Esophagus muscularis mucosa (tissue), 4 donors: ENCODE measurements at regions not wholly inside any gene's neighbourhood (a gene's known extent, or its start where the extent isn't known, plus 50 kb on each side); places are given as distances from the start of the nearest gene placed in this dataset.

Experiments
- DNase-seq: peaks from one replicate; pipeline ENCODE4 v3.0.0-alpha.2; 2017; ENCODE audit errors: extremely low spot score
- H3K27ac ChIP-seq, 4 donors: fragments of 200-600 bp; sonication (generic); replicated peaks in 1 of 4; 1 replicate in 3 of 4; 2 replicates in 1 of 4; pipeline ENCODE4 v1.5.1; 2016 to 2019; ENCODE audit warnings: mild to moderate bottlenecking in 1 of 4
- H3K27me3 ChIP-seq, 4 donors: fragments of 200-600 bp; sonication (generic); one replicate each; pipeline versions ENCODE4 v1.5.1 to v1.6.0; 2016 to 2019
- H3K36me3 ChIP-seq, 4 donors: fragments of 200-600 bp; sonication (generic); one replicate each; pipeline ENCODE4 v1.5.1; 2016 to 2019
- H3K4me1 ChIP-seq, 4 donors: fragments of 200-600 bp; sonication (generic); one replicate each; pipeline ENCODE4 v1.5.1; 2016 to 2019
- H3K4me3 ChIP-seq, 4 donors: fragments of 200-600 bp; sonication (generic); 1 replicate in 2 of 4; 2 replicates in 2 of 4; pipeline ENCODE4 v1.5.1; 2016 to 2019; ENCODE audit warnings: mild to moderate bottlenecking in 4 of 4, moderate library complexity in 1 of 4
- H3K9me3 ChIP-seq, 4 donors: fragments of 200-600 bp; sonication (generic); 1 replicate in 3 of 4; 2 replicates in 1 of 4; pipeline ENCODE4 v1.5.1; 2016 to 2019
- CTCF ChIP-seq, 3 experiments: fragments of 200-600 bp in 2 of 3; fragments of 450-650 bp in 1 of 3; sonication (generic) in 2 of 3; IDR thresholded peaks; one replicate each; pipeline ENCODE4 v1.5.1; 2017 to 2019; ENCODE audit warnings: antibody characterized with exemption in 3 of 3, mild to moderate bottlenecking in 2 of 3, moderate library complexity in 1 of 3
- EP300 ChIP-seq: sonication (generic); formaldehyde crosslinking; IDR thresholded peaks from one replicate; pipeline ENCODE4 v1.6.1; 2017; ENCODE audit warnings: antibody characterized with exemption
- POLR2A ChIP-seq: fragments of 450-650 bp; IDR thresholded peaks from one replicate; pipeline ENCODE4 v1.6.1; 2017; ENCODE audit warnings: antibody characterized with exemption, moderate library complexity, mild to moderate bottlenecking, low read depth
- POLR2AphosphoS5 ChIP-seq, 2 donors: sonication (generic); formaldehyde crosslinking; IDR thresholded peaks; one replicate each; pipeline ENCODE4 v1.6.1; 2017; ENCODE audit warnings: antibody characterized with exemption in 2 of 2
- WGBS: methylation state at CpG from one replicate; pipeline ENCODE4 v1.1.5; 2018; 5-methylcytosine and 5-hydroxymethylcytosine counted together
- intact Hi-C: fragments of 100-400 bp; cut with DNase I; formaldehyde crosslinking; loops from one replicate; pipeline ENCODE4 v1.15.1; 2023

- Histone ChIP-seq H3K27ac (no peak overlapping the region), H3K27me3 (no peaks in the 10 kb centered on the region), H3K4me1 (peaks cover 0 to 9% (median 2%) of the 10 kb centered on the region in 4 donors), H3K36me3 (no peaks in the 10 kb centered on the region), H3K9me3 (no peaks in the 10 kb centered on the region), H3K4me3 (no peak overlapping the region)
- no peak for DNase-seq
- 94% methylated on average over 3 of the region's 3 CpGs for WGBS
- intact Hi-C loops: no loop called here
- TF ChIP-seq POLR2A: no peak
- TF ChIP-seq EP300: no peak
- TF ChIP-seq POLR2AphosphoS5 (IDR thresholded peaks at IDR 0.05): no peak
- TF ChIP-seq CTCF (IDR thresholded peaks at IDR 0.05): no peak
Observed at GRCh38 chr20:40103420-40103819, 585.6 kb downstream of the MAFB start.

GRCh38 chr20:40101560-40101959 is 587.5 kb downstream of the MAFB start:
- Histone ChIP-seq H3K4me1 (peaks cover 0 to 9% (median 2%) of the 10 kb centered on the region in 4 donors), H3K4me3 (no peak overlapping the region), H3K27ac (no peak overlapping the region), H3K36me3 (no peaks in the 10 kb centered on the region), H3K27me3 (no peaks in the 10 kb centered on the region), H3K9me3 (no peaks in the 10 kb centered on the region)
- 50% methylated on average over 4 of the region's 4 CpGs for WGBS
- intact Hi-C loops: no loop called here
- no peak for DNase-seq
- no peak for TF ChIP-seq POLR2AphosphoS5 (IDR thresholded peaks at IDR 0.05)
- no peak for TF ChIP-seq CTCF (IDR thresholded peaks at IDR 0.05)

GRCh38 chr20:40100261-40100660 is 588.8 kb downstream of the MAFB start:
- 65% methylated on average over 3 of the region's 3 CpGs for WGBS
- Histone ChIP-seq H3K9me3 (no peaks in the 10 kb centered on the region), H3K36me3 (no peaks in the 10 kb centered on the region), H3K4me1 (peaks cover 0 to 9% (median 2%) of the 10 kb centered on the region in 4 donors), H3K27ac (no peak overlapping the region), H3K27me3 (no peaks in the 10 kb centered on the region), H3K4me3 (no peak overlapping the region)
- TF ChIP-seq CTCF (IDR thresholded peaks at IDR 0.05) (no peak), POLR2A (no peak), EP300 (no peak), POLR2AphosphoS5 (IDR thresholded peaks at IDR 0.05) (no peak)
- intact Hi-C loops: no loop called here
- DNase-seq: no peak

GRCh38 chr20:40090236-40090635 is 598.8 kb downstream of the MAFB start:
- Histone ChIP-seq H3K27me3 (no peaks in the 10 kb centered on the region), H3K9me3 (peaks cover 0 to 17% (median 11%) of the 10 kb centered on the region in 4 donors), H3K4me3 (no peak overlapping the region), H3K27ac (no peak overlapping the region), H3K36me3 (no peaks in the 10 kb centered on the region), H3K4me1 (no peaks in the 10 kb centered on the region)
- intact Hi-C loops: no loop called here
- no peak for DNase-seq
- WGBS: 27% methylated on average over 2 of the region's 2 CpGs
- no peak for TF ChIP-seq POLR2AphosphoS5 (IDR thresholded peaks at IDR 0.05)
- no peak for TF ChIP-seq EP300
- TF ChIP-seq POLR2A: no peak
- no peak for TF ChIP-seq CTCF (IDR thresholded peaks at IDR 0.05)

- no peak for DNase-seq
- H3K4me1 ChIP-seq: no peaks in the 10 kb centered on the region
- no peak overlapping the region for H3K4me3 ChIP-seq
- no peak overlapping the region for H3K27ac ChIP-seq
- peaks cover 0 to 16% (median 10%) of the 10 kb centered on the region in 4 donors for H3K9me3 ChIP-seq
- no peaks in the 10 kb centered on the region for H3K27me3 ChIP-seq
- no peaks in the 10 kb centered on the region for H3K36me3 ChIP-seq
- TF ChIP-seq POLR2A (no peak), POLR2AphosphoS5 (IDR thresholded peaks at IDR 0.05) (no peak), CTCF (IDR thresholded peaks at IDR 0.05) (no peak), EP300 (no peak)
- intact Hi-C loops: no loop called here
Observed at GRCh38 chr20:40087496-40087895, 601.5 kb downstream of the MAFB start.
